GM21576 (cell line): ENCODE measurements at regions not wholly inside any gene's neighbourhood (a gene's known extent, or its start where the extent isn't known, plus 50 kb on each side); places are given as distances from the start of the nearest gene placed in this dataset.

Experiments used
- ATAC-seq: cut with Tn5 transposase; IDR thresholded peaks from one replicate; pipeline ENCODE4 v1.9.1; 2021; ENCODE audit warnings: mild to moderate bottlenecking, moderate library complexity; ENCODE audit not compliant: unreplicated experiment

- ATAC-seq = no peak
Observed at GRCh38 chr5:125151150-125151900, 404.9 kb upstream of the ZNF608 start.

- ATAC-seq = no peak
Observed at GRCh38 chr5:125152044-125152443, 405.6 kb upstream of the ZNF608 start.

DNA sequence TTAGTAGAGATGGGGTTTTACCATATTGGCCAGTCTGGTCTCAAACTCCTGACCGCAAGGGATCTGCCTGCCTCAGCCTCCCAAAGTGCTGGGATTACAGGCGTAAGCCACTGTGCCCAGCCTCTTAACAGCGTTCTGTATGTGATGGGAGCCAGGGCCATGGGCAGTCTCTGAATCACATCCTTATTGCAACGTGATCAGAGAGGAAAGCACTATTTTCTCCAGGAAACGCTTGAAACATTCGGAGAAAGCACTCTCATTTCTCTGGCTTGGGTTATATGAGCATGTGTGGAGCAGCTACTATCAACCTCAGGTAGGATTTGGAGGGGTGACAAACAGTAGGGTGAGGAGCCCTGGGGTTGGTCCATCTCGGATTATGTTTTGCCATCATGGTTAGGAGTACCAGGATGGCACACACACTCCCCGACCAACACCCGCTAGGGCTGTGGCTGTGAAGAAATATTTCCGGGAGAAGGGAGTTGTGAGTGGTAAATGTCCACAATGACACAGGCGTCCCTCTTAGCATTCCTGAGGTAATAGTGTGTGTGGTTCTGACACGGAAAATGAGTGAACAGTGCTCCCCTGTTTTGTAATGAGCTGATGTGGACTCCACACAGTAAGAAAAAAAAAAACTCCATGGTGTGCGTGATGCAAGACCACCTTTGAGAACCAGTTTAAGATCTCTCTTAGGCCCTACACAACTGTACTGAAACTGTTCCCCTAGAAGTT lies 406.2 kb upstream of the ZNF608 start:
- ATAC-seq = no peak

GRCh38 chr5:125153231-125153630 lies 406.8 kb upstream of the ZNF608 start:
- no peak for ATAC-seq

DNA sequence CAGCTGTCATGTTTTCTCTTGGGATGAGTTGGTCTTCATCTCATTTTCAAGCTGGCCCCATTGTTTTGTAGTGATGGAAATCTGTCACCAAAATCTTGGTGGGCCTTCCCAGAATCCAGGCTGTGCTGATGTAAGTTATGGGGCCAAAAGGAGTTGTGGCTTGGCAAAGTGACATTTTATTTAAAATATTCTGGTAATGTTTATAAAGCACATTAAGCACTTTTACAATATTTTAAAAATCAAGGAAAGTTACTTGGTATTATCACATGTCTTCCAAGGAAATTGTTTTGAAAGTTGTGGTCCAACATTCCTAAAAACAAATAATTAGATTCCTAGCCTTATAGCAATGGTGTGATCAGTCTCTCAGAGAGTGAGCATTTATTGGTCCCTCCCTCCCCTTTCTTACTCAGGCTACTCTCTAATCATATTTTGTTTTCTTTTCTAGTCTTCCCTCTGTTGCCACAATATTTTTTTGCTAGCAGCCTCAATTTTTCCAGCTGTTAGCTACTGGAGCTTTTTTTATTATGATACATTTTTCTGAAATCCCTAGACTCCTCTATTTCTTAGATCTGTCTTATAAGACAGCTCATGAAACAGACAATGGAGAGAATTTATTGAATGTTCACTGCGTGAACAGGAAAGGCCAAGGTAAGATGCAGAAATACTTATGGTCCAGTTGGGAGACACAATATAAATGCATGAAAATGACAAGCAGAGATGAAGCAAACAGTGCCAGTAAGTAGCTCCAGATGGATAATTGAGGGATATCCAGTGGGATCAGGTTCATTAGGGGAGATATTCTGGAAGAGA lies 408.1 kb upstream of the ZNF608 start:
- ATAC-seq = no peak

DNA sequence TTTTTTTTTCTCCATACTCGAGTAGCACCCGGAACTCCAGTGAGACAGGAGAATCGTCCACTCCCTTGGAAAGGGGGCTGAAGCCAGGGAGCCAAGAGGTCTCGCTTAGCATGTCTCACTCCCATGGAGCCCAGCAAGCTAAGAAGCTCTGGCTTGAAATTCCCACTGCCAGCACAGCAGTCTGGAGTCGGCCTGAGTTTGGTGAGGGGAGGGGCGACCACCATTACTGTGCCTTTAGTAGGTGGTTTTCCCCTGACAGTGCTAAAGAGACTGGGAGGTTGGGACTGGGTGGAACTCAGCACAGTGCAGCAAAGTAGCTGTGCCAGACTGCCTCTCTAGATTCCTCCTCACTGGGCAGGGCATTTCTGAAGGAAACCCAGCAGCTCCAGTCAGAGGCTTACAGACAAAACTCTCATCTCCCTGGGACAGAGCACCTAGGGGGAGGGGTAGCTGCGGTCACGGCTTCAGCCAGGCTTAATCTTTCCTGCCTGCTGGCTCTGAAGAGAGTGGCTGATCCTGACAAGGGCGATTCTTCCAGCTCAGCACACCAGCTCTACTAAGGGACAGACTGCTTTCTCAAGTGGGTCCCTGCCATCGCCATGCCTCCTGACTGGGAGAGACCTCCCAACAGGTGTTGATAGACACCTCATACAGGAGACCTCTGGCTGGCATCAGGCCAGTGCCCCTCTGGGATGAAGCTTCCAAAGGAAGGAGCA lies 414.5 kb upstream of the ZNF608 start:
- ATAC-seq = no peak

GRCh38 chr5:125162714-125163113 lies 416.3 kb upstream of the ZNF608 start:
- no peak for ATAC-seq

GRCh38 chr5:125169396-125169795 lies 423.0 kb upstream of the ZNF608 start:
- ATAC-seq = no peak

DNA sequence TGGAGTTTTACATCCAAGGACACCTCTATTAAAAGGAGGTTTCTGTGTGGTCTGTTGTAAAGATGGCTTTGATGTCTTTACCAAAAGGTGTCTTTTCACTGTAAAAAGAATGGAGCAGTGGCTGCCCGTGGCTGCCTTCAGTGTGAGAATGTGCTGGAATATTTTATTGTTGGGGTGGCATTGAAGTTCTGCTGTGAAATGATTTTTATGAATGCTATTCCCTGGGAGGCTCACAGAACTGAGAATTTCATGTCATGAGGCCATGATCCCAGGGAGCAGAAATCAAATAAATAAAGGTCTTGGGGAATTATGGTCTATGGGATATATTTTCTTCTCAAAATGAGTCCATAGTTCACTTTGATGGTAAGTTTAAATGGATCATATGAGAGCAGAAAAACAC lies 425.2 kb upstream of the ZNF608 start:
- no peak for ATAC-seq

GRCh38 chr5:125175348-125176004 lies 429.0 kb upstream of the ZNF608 start:
- no peak for ATAC-seq

DNA sequence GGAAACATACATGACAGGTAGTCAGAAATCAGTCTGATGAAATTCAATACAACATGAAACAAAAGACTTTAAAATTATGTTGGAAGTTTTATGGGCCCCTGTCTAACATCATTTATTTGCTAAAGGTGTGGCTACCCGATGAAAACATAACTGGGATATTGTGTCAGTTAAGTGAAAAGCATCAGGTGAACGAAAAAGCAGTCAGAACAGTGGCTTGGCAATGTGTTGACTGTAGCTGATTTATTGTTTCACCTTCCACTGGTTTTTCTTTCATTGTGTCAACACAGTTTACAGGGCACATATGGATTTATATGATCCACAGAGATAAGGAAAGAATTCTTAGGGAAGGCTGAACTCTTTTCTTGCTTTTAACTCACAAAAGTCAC lies 429.6 kb upstream of the ZNF608 start:
- no peak for ATAC-seq

DNA sequence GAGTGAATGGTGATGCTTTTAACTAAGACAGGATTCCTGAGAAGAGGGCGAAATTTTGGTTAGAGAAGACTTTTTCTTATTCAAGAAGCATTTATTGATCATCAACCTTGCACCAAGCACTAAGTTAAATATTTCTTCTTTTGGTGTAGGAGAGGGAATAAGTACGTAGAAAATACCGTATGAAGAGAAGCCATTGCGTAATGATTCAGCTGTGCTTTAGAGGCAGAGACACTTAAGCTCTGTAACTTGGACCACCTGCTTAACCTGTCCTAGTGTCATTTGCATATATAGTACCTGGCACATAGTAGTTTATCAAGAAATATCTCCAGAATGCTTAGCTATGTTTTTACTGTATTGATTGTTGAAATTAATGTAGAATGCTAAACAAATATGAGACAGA lies 430.9 kb upstream of the ZNF608 start:
- no peak for ATAC-seq

DNA sequence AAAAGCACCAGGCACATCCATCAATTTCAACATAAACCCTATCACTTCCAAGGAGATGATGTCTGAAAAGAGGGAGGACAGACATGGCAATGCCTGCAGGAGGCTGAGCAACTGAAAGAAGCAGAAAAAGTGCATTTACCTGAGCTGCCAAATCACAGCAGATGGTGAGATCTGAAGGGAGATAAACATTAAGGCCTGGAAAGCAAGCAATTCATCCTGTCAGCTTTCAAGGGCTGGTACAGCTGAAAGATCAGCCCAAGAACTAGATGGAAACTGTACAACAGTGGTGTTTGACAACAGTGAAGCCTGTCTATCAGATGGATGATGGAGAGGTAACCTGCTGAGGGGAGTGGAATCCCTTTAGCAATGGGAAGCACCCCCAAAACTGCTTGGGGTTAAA lies 433.2 kb upstream of the ZNF608 start:
- no peak for ATAC-seq

DNA sequence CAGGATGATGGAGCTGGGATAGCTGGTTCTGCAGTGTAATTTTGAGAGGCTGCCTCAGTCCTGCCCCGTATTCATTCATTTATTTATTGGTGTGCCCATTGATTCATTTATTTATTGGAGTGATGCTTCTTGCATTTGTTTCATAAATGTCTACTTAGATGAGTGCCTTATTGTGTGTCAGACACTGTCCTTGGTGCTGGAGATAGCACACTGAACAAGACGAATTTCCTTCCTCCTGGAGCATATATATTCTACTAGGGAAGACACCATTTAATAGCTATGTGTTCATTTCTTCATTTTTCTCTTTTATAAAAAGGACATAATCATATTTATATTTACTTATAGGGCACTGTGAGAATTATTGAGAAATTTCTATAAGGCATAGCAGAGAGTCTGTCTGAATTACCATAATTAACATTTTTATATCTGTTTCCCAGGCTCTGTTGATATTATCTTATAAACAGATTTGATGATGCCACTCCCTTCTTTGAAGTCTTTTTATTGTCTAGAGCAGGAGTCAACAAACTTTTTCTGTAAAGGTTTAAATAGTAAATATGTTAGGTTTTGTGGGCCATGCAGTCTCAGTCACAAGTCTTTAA lies 433.9 kb upstream of the ZNF608 start:
- no peak for ATAC-seq

DNA sequence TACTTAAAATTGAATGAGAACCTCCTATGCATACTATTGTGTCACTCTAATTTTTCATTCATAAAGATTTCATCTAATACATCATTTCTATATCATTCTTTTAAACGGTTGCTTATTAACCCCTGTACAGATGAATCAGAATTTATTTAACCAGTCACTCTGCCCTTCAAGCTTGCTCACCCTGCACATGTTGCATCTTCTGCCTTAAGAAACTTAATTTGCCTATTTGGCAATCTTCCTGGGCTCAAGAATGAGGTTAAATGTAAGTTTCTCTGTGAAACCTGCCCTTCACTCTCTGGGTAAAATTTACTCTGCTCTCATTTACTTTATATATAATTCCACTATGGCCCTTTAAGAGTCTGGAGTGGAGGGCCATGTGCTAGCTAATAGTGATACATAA lies 434.7 kb upstream of the ZNF608 start:
- no peak for ATAC-seq

DNA sequence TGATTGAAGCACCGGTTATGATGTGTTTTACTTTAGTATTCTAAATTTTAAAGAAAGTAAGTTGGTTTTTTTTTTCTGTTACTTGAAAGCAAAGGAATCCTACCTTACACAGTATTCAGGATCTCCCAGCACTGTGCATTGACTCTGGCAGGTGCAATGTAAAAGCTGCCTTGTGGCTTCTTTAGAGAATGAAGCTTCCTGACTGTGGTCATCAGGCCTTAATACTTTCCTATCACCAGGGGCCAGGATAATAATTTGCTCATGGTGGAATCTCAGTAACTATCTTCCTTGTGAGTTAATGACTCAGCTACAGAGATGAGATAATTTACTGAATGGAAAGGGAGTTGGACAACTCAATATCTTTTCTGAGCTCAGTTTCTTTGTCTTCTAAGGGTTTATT lies 435.5 kb upstream of the ZNF608 start:
- no peak for ATAC-seq

DNA sequence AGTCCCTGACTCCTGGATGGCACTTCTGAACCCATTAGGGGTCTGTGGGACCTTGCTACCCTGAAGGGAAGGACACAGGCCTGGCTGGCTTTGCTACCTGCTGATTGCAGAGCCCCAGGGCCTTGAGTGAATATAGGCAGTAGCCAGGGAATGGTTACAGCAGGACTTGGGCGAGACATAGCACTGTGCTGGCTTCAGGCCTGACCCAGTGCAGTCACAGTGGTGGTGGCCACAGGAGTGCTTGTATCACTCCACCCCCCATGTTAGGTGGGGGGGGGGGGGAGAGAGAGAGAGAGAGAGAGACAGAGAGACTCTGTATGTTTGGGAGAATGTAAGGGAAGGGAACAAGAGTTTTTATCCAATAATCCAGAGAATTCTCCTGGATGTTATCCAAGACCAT lies 439.3 kb upstream of the ZNF608 start:
- no peak for ATAC-seq

DNA sequence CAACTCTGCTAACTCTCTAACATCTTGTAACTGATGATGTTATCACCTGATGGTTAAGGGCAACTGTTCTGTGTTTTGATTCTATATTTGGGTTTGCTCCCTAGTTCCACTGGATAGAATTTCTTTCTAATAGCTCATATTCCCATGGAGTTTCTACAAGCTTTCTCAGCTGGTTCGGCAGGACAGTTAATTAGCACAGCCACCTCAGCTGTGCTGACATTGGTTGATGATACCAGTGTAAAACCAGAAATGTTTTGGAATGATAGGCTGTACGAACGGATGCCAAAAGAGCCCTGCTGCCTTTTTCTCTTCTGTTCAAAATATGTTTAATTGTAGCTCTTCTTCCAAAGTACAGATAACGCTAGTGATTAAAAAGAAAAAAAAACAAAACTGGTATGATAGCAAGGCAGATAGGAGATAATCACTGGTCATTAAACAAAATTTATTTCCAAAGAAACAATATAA lies 440.5 kb upstream of the ZNF608 start:
- no peak for ATAC-seq

- ATAC-seq = no peak
Observed at GRCh38 chr5:125189531-125189941, 443.1 kb upstream of the ZNF608 start.
